ENCODE measurements at regions not wholly inside any gene's neighbourhood (a gene's known extent, or its start where the extent isn't known, plus 50 kb on each side); places are given as distances from the start of the nearest gene placed in this dataset.
"Not testable (repeated sequence)": the region's sequence is repeated elsewhere in the genome, so short reads cannot be mapped to it uniquely, and the experiment has no call there.

DNA sequence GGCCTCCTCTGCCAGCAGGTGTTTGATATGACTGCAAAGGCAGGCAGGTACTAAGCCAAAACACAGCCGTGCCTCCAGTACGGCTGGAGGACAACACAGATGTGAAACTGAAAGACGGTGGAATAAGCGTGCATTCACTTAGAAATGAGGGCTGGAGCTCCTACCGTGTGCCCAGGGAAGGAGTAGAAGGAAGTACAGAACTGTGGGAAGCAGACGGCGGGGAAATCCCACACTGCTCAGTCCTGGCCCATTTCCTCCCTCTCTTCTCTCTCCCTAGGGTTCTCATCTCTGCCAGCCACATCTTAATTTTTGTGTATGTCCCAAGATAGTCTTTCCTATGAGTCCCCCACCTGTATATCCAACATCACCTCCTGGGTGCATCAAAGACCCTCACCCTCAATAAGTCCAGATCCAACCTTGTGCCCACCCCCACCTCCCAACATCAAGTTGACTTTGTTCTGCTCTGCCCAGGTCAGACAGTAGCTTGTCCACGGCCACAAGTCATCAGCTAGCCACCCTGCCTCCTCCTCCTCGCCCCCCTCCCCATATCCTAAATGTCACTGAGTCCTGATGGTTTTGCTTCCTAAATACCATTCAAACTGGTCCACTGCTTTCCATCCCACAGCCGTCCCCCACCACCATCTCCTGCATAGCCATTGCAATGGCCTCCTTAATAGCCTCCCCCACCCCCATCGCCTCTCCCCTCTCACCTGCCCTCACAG, 77.1 kb upstream of the RPL38 start:
- DNase-seq = peak; percentile 43

DNA sequence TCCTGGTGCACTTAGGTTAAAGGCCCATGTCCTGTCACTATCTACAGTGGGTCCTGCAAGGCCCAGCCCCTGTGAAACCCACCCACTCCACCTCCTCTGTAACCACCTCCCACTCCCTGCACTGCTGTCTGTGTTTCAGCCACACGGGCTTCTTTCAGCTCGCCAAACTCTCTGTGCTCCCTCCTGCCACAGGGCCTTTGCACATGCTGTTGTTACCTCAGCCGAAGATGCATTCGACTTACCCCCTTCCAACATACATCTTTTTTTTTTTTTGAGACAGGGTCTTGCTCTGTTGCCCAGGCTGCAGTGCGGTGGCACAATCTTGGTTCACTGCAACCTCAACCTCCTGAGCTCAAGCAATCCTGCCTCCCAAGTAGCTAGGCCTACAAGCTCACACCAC, 76.5 kb upstream of the RPL38 start:
- DNase-seq = no peak

DNA sequence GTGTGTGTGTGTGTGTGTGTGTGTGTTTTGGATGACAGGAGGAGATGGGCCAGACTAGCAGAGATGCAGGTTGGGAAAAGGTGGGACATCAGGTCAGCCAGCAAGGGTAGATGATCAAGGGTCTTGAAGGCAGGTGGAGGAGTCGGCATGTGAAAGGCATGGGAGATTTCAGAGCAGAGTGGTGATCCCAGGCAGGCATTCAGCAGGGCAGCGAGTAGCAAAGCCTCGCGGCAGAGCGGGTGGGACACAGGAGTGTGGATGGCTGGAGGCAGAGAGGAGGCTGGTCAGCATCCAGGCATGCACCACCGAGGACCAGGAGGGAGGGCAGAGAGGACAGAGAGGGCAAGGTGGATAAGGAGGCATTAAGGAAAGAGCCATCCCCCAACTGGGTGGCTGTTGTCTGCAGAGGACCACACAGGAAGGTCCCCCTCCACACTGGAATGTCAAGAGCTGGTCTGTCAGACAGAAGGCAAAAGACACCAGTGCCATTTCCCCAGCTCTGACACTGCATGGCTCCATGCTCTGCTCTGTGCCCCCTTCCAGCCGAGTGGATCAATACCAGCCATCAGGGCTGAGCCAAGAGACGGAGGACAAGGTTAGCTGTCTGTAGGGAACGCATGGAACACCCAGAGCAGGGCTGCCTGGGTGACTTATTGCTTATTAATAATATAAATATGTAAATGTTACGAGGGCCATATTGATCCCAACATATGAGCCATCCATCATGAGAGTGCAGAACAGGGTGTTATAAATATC, 74.8 kb upstream of the RPL38 start:
- no peak for DNase-seq

DNA sequence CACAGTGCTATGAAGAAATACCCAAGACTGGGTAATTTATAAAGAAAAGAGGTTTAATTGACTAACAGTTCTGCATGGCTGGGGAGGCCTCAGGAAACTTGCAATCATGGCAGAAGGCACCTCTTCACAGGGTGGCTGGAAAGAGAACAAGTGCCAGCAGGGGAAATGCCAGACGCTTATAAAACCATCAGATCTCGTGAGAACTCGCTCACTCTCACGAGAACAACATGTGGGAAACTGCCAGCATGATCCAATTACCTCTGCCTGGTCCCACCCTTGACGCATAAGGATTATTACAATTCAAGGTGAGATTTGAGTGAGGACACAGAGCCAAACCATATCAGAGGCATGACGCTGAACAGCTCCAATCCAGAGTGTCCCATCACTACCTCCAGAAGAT, 73.7 kb upstream of the RPL38 start:
- not testable (repeated sequence) for DNase-seq

DNA sequence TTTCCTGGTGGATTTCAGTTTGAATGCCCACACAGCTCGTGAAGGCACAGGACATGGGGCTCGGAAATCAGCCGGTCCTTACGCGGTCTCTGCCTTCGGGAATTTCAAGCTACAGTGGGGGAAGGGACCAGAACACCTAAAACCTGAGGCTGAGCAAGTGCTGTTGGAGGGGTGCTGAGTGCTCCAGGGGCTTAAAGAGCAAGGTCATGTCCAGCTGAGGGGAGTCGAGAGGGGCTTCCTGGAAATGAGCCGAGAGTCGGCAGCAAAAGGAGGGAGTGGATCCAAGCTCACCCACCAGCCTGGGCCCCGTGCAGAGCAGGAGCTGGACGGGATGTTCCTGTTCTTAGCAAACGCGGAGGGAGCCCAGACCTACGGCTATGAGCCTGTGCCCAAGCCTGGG, 73.2 kb upstream of the RPL38 start:
- DNase-seq = no peak

DNA sequence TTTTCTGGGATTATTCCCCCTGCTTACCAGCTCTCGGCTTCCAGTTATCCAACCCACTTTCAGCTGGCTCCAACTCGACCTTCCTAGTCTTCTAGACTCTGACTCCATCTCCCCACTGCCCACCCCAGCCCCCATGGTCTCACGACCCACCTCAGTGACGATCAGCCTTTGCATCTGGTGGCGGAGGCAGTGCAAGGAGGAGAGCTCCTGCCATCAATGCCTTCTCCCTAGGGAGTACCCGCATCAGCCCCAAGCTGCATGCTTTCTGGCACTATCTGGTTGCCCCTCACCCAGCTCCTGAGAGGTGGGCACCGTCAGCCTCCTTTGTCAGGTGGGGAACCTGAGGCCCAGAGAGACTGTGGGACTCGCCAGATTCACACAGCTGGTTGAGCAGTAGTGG, 72.6 kb upstream of the RPL38 start:
- DNase-seq = no peak

DNA sequence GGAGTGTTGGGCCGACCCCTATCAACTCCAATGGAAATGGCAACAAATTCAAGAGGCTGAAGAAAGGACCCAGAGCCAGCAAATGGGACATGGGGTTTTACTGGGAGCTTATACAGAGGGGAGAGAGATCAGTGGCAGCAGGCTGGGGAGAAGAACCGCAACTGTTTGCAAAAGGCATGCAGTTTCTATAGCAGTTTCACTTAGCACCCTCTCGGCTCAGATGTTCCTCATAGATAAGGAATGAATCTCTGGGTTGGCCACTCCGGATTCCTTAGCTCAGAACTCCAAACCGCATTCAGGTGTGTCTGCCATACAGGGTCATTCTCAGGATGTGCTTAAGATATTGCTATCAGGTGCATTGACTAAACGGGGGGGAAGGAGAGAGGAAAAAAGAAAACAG, 71.1 kb upstream of the RPL38 start:
- DNase-seq = no peak

DNA sequence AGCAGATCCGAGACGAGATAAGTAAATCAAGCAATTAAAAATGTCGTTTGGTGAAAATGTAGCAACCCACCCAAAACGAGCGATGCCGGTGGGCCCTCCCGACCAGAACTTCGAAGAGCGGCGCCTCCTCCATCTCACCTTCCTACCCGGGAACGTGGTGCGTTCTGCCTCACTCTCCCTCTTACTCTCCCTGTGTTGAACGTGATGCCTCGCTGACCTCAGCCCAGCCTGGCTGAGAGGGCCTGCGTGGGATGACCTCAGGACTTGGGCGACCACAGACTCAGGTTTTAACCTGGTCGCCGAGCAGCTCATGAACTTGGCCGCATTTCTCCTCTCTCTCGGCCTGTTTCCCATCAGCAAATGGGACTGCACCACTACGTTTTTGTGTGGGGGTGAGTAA, 69.7 kb upstream of the RPL38 start:
- no peak for DNase-seq

DNA sequence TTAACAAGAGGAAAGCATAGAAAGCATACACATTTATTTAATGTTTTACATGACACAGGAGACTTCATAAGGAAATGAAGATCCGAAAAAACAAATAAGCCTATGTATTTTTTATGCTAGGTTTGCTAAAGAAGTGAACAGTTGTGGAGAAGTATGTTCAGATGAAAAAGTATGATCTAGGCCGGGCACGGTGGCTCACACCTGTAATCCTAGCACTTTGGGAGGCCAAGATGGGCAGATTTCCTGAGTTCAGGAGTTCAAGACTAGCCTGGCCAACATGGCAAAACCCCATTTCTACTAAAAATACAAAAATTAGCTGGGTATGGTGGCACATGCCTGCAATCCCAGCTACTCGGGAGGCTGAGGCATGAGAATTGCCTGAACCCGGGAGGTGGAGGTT, 69.2 kb upstream of the RPL38 start:
- not testable (repeated sequence) for DNase-seq

DNA sequence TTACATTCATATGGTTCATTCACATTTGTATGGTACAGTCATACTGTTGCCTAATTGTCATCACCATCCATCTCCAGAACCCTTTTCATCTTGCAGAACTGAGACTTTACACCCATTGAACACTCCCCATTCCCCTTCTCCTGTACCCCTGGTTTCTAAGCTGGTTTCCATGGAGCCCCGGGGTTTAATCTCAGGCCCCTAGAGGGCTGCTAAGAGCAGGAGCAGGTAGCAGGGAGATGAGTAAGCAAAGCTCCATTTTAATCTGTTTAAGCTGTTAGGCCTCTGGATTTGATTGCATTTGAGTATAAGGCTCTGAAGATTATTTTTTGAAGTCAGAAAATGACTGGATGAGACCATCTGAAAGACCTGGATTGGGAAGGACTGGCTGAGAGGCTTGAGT, 68.5 kb upstream of the RPL38 start:
- DNase-seq = no peak

DNA sequence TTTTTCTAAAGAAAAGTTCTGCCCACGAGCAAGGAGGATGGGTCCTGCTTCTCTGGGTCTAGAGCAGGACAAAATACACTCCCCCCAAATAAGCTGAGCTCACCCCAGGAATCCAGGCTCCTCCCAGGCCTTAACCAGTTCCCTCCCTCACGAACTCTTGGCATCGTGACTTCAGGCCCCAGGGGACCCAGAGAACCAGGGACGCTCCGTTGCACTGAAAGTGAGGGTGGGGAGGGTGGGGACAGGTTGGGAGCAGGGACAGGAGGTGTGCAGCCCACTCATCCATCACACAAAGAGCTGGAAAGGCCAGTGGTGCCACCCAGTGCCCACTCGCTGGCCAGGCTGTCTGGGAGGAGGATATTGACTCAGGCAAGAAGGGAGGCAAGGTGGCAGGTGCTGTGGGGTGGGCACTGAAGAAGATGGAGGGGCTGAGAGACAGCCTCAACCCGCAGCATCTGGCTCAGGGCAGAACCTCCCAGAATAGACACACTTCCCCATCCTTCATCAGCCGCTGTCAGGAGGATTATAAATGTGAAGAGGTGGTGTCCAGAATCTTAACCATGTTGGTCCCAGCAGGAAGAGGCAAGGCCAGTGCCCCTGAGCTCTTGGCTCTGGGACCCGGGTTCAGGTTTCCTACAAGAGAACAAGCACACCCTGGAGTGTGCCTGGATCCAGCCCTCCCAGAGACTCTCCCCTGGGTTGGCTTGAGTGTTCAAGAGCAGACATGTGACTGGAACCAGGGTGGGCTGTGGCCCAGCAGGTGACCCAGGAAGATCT, 67.9 kb upstream of the RPL38 start:
- no peak for DNase-seq

DNA sequence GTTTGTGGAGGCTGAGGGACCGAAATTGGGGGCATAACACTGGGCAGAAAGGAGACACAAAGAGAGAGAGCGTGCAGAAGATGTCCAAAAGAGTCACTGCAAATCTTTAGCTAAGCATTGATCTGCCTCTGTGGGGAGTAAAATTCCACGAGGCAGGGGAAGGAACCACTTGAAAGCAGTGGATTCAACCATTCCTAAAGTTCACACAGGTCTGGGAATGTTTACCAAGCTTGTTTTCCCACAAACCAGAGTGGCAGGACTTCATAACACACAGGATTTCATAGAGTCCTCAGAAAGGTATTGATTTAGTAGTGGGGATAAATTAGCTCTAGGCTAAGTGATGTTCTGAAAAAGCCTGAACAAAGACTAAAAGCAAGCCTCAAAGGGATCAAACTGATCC, 66.1 kb upstream of the RPL38 start:
- no peak for DNase-seq

DNA sequence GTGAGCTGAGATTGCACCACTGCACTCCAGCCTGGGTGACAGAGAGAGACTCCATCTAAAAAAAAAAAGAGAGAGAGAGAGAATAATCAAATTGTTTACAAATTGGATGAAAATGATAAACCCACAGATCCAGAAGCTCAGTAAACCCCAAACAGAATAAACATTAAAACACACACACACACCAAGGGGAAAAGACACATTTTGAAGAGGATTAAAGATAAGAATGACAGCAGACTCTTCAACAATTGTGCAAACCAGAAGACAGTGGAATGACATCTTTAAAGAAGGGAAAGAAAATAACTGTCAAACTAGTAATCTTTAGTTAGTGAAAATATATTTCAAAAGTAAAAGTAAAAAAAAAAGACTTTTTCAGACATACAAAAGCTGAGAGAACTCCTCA, 64.4 kb upstream of the RPL38 start:
- no peak for DNase-seq

DNA sequence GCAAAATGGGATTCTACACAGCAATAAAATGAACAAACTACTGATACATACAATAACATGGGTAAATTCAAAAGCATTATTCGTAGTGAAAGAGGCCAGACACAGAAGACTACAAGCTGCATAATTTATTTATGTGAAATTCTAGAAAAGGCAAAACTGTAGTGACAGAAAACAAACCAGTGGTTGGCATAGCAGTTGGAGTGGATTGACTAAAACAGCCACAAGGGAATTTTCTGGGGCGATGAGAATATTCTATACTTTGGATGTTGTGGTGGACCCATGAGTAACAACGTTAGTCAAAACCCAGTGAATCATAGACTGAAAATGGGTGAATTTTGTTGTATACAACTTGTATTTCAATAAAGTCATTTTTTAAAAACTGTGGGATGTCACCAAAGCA, 63.2 kb upstream of the RPL38 start:
- DNase-seq = no peak

DNA sequence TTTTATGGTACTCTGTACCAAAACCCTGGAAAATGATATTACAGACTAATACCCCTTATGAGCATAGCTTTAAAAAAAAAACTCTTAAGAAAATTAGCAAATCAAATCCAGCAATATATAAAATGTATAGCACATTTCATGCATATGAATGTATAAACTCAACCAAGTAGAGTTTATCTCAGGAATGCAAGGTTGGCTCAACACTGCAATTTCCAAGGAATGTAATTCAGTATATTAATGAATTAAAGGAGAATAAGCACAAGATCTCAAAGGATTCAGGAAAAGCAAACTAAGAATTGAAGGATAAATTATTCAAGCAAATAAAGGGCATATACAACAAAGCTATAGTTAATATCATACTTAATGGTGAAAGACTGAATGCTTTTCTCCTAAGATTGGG, 61.9 kb upstream of the RPL38 start:
- no peak for DNase-seq

DNA sequence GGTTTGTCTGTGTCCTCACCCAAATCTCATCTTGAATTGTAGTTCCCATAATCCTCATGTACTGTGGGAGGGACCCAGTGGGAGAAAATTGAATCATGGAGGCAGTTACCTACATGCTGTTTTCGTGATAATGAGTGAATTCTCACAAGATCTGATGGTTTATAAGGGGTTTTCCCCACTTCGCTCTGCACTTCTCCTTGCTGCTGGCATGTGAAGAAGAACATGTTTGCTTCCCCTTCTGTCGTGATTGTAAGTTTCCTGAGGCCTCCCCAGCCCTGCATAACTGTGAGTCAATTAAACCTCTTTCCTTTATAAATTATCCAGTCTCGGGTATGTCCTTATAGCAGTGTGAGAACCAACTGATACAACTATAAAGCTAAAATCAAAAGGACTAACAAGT, 60.2 kb upstream of the RPL38 start:
- DNase-seq = not testable (repeated sequence)

DNA sequence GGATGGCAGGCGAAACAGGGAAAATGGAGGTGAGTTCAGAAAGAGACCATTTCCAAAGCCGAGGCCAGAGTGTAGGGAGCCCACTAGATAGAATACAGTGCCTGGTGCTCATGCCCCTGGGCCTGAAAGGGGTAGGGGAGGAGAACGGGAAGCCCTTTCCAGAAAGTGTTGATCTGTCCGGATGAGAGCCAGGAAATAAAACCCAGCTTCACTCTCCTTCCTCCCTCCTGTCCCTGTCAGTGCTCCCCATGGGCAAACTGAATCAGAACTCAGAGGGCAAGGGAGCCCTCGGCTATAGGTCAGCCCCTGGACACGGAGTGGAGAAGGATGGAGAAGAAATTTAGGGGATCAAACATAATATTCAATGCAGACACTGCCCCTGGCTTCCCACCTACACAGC, 57.7 kb upstream of the RPL38 start:
- no peak for DNase-seq

DNA sequence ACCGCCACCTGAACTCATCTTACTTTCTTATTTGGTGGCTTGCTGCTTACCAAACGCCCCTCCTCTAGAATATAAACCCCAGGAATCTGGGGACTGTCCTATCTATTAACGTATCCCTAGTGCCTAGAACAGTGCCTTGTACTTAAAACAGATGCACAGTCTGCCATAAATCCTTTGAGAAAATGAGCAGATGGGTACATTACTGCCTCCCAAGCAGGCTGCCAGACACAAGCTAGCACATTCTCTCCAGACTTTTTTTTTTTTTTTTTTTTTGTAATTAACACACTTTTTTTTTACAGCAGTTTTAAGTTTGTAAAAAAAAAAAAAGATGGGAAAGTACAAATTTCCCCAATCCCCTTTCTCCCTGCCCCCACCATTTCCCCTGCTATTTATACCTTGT, 57.3 kb upstream of the RPL38 start:
- DNase-seq = no peak

DNA sequence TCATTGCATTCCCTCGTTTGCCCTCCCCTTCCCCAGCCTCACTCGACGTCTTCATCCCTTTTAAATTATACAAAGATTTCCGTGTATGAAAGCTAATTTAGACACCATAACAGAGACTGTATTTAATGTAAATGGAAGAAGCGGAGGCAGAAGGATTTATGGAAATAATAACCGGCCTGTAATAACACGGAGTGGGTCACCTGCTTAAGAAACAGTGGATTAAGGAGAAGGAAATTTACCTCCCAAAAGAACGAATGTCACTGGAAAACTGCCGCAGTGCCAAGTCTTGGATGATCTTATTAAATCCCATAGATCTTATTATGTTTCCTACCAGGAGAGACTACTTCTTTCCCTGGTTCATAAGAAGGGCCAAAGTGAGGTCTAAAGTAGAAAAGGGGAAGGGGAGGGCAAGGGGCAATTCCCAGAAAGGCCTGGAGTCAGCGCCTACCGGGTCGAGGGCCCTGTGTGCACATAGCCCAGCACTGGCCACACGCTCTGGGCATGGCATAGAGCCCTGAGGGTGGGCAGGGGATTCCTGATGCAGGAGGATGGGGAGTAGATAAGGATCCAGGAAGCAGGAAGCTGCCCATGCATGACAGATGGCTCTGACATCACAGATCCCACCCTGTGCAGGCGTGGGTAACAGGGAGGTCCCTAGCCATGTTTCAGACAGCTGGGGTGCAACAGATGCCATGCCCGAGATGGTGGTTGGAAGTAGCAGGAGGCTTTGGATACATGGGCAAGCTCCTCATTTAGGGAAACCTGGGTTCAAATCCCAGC, 56.2 kb upstream of the RPL38 start:
- no peak for DNase-seq

DNA sequence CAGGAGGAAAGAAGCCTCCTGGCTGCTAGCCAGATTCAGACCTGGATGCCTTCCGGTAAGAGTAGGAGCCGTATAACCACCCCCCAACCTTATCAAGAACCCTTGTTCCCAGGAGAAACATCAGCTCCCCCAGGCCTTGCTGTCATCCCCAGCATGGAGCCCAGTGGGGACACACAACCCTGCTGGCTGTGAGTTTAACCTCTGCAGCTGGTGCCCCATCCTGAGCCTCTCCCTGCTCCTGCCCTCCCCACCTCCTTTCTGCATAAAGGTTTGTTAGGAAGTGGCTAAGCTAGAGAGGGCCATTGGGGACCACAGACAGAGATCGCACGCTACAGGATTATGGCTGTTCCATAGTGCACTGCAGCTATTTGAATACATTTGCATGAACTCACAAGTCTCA, 55.5 kb upstream of the RPL38 start:
- DNase-seq = no peak

DNA sequence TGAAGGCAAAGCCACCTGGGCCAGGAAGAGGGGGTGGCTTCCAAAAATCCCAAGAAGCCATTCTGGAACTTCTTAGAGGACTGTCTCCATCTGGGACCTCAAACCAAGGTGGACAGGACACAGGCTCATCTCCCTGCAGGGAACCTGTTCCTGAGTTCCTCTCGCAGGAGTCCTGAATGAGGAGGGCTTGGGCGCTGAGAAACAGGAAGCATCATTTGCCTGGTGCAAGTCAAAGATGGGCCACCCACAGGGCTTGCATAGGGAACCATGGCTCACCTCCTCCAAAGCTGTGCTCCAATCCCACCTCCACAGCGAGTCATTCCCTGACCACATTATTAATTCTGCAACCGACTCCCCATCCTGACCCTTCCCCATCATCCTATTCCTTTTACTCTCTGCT, 55.0 kb upstream of the RPL38 start:
- no peak for DNase-seq

DNA sequence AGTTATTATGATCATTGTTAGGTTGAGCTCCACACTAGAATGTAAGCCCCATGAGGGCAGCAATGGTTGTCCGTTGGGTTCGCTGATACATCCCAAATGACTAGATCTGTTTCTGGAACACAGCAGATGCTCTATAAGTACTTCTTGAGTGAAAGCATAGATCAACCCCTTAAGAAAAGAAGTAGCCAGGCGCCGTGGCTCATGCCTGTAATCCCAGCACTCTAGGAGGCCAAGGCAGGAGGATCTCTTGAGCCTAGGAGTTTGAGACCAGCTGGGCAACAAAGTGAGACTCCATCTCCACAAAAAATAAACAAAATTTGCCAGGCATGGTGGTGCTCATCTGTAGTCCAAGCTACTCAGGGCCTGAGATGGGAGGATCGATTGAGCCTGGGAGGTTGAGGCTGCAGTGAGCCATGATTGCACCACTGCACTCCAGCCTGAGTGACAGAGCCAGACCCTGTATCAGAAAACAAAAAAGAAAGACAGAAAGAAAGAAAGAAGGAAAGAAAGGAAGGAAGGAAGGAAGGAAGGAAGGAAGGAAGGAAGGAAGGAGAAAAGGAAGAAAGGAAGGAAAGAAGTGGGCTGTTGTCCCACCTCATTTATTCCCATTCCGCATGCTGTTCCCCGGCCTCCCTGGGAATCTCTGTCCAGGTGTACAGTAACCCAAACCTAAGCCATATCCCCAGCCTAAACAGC, 54.4 kb upstream of the RPL38 start:
- no peak for DNase-seq

Measured in NCI-H510A treated with DMSO at 0.1 percent for 48 hours (cell line).